HG03521 (cell line): ENCODE measurements at regions not wholly inside any gene's neighbourhood (a gene's known extent, or its start where the extent isn't known, plus 50 kb on each side); places are given as distances from the start of the nearest gene placed in this dataset.
A peak's percentile ranks its signal among the peaks of the same experiment; 100 is the strongest.
"Not testable (repeated sequence)": the region's sequence is repeated elsewhere in the genome, so short reads cannot be mapped to it uniquely, and the experiment has no call there.

Source experiments
- ATAC-seq: cut with Tn5 transposase; IDR thresholded peaks from one replicate; pipeline ENCODE4 v1.9.1; 2021; ENCODE audit warnings: mild to moderate bottlenecking, moderate library complexity; ENCODE audit not compliant: unreplicated experiment

GRCh38 chr5:90073026-90073570 lies 336.5 kb downstream of the CETN3 start:
- not testable (repeated sequence) for ATAC-seq

- ATAC-seq = no peak
Measured at GRCh38 chr5:90071656-90072055, 337.9 kb downstream of the CETN3 start.

GRCh38 chr5:90071066-90071465 lies 338.5 kb downstream of the CETN3 start:
- ATAC-seq = no peak

GRCh38 chr5:90066920-90067319 lies 342.6 kb downstream of the CETN3 start:
- no peak for ATAC-seq

- no peak for ATAC-seq
Measured at GRCh38 chr5:90056911-90057705, 352.4 kb downstream of the CETN3 start.

- no peak for ATAC-seq
Measured at GRCh38 chr5:90055831-90056328, 353.7 kb downstream of the CETN3 start.

- no peak for ATAC-seq
Measured at GRCh38 chr5:90054612-90055011, 354.9 kb downstream of the CETN3 start.

- no peak for ATAC-seq
Measured at GRCh38 chr5:90051756-90052155, 357.8 kb downstream of the CETN3 start.

- no peak for ATAC-seq
Measured at GRCh38 chr5:90050103-90050502, 359.5 kb downstream of the CETN3 start.

- no peak for ATAC-seq
Measured at GRCh38 chr5:90047113-90047512, 362.4 kb downstream of the CETN3 start.

GRCh38 chr5:90040082-90040481 lies 369.5 kb downstream of the CETN3 start:
- not testable (repeated sequence) for ATAC-seq

GRCh38 chr5:90037646-90038045 lies 371.9 kb downstream of the CETN3 start:
- ATAC-seq = no peak

GRCh38 chr5:90022711-90023053 lies 386.9 kb downstream of the CETN3 start:
- no peak for ATAC-seq

GRCh38 chr5:90022002-90022710 lies 387.4 kb downstream of the CETN3 start:
- no peak for ATAC-seq

- peak; percentile 87 for ATAC-seq
Measured at GRCh38 chr5:90020575-90021538, 388.7 kb downstream of the CETN3 start.

- ATAC-seq = no peak
Measured at GRCh38 chr5:90017239-90017638, 392.3 kb downstream of the CETN3 start.

- ATAC-seq = peak; percentile 81
Measured at GRCh38 chr5:90015584-90016018, 394.0 kb downstream of the CETN3 start.

GRCh38 chr5:90014420-90014819 lies 395.1 kb downstream of the CETN3 start:
- peak; percentile 89 for ATAC-seq

- ATAC-seq = no peak
Measured at GRCh38 chr5:90000351-90000750, 409.2 kb downstream of the CETN3 start.

- ATAC-seq = no peak
Measured at GRCh38 chr5:89998519-89999305, 410.8 kb downstream of the CETN3 start.
